NT2/D1 (cell line): ENCODE measurements at regions not wholly inside any gene's neighbourhood (a gene's known extent, or its start where the extent isn't known, plus 50 kb on each side); places are given as distances from the start of the nearest gene placed in this dataset.

Experiments used
- SUZ12 ChIP-seq: IDR thresholded peaks from 2 replicates; pipeline ENCODE4 v1.6.1; 2011; ENCODE audit not compliant: insufficient read length, insufficient read depth; ENCODE audit errors: extremely low read depth
- YY1 ChIP-seq: IDR thresholded peaks from 2 replicates; pipeline ENCODE4 v1.6.1; 2011; ENCODE audit not compliant: insufficient read length, insufficient read depth

- no peak for TF ChIP-seq YY1
- no peak for TF ChIP-seq SUZ12
Observed at GRCh38 chr19:22502766-22503165, 80.6 kb upstream of the ZNF98 start.
